GM10266 (cell line): ENCODE measurements at regions not wholly inside any gene's neighbourhood (a gene's known extent, or its start where the extent isn't known, plus 50 kb on each side); places are given as distances from the start of the nearest gene placed in this dataset.

Experiments used
- DNase-seq: peaks from one replicate; pipeline ENCODE4 v3.0.0; 2012; ENCODE audit errors: extremely low spot score
- TF ChIP-seq, protein P1 (sequence below): IDR thresholded peaks from 2 replicates; pipeline ENCODE4 v1.5.1; 2012; ENCODE audit warnings: mild to moderate bottlenecking, low read depth; ENCODE audit not compliant: control insufficient read depth, insufficient read depth; ENCODE audit errors: missing control alignments

- TF ChIP-seq, protein P1, sequence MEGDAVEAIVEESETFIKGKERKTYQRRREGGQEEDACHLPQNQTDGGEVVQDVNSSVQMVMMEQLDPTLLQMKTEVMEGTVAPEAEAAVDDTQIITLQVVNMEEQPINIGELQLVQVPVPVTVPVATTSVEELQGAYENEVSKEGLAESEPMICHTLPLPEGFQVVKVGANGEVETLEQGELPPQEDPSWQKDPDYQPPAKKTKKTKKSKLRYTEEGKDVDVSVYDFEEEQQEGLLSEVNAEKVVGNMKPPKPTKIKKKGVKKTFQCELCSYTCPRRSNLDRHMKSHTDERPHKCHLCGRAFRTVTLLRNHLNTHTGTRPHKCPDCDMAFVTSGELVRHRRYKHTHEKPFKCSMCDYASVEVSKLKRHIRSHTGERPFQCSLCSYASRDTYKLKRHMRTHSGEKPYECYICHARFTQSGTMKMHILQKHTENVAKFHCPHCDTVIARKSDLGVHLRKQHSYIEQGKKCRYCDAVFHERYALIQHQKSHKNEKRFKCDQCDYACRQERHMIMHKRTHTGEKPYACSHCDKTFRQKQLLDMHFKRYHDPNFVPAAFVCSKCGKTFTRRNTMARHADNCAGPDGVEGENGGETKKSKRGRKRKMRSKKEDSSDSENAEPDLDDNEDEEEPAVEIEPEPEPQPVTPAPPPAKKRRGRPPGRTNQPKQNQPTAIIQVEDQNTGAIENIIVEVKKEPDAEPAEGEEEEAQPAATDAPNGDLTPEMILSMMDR = no peak
Measured at GRCh38 chr2:11993749-11994148, 247.3 kb downstream of the LPIN1 start.

DNA sequence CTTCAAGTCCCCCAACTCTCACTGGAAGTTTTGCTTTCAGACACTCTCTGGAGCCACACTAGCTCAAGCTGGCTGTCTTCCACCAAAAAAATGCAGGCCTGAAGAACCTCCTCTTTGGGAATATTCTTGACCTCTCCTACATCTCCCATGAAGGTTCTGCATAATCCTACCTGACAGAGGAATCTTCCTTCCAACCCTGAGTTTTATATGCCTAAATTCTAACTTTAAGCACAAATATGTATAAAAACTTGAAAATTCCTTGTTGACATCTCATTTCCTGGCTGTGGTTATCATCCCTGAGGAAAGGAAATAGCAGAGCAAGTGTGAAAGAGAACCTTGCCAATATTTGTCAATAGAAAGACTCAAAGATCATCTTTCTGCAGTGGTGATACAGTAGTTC, 249.0 kb downstream of the LPIN1 start:
- TF ChIP-seq, protein P1 = no peak
- no peak for DNase-seq

More at GRCh38 chr2:11993749-11994148, 247.3 kb downstream of the LPIN1 start:
- DNase-seq = no peak

DNA sequence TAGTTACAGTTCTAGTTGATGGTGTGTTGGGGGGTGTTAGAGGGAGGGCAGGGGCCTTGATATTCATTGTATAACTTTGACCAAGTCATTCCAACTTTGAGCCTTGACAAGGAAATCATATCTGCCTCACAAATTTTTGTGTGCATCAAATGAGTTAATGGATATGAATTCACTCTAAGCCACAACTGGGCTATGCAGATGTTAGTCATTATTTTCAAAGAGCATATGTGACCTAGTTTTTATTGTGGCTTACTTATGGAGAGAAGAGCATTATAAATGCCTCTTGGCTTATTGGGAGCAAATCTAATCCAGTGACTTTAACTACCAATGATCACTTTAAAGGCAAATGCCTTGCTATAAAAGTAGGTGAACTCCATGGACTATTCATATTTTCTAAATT, 250.2 kb downstream of the LPIN1 start:
- DNase-seq = no peak

GRCh38 chr2:11997142-11997541, 250.7 kb downstream of the LPIN1 start:
- TF ChIP-seq, protein P1 = no peak
- no peak for DNase-seq

More for the DNA sequence above, 250.2 kb downstream of the LPIN1 start:
- TF ChIP-seq, protein P1 = no peak

GRCh38 chr2:11998218-11998617, 251.8 kb downstream of the LPIN1 start:
- no peak for DNase-seq
- TF ChIP-seq, protein P1 = no peak

DNA sequence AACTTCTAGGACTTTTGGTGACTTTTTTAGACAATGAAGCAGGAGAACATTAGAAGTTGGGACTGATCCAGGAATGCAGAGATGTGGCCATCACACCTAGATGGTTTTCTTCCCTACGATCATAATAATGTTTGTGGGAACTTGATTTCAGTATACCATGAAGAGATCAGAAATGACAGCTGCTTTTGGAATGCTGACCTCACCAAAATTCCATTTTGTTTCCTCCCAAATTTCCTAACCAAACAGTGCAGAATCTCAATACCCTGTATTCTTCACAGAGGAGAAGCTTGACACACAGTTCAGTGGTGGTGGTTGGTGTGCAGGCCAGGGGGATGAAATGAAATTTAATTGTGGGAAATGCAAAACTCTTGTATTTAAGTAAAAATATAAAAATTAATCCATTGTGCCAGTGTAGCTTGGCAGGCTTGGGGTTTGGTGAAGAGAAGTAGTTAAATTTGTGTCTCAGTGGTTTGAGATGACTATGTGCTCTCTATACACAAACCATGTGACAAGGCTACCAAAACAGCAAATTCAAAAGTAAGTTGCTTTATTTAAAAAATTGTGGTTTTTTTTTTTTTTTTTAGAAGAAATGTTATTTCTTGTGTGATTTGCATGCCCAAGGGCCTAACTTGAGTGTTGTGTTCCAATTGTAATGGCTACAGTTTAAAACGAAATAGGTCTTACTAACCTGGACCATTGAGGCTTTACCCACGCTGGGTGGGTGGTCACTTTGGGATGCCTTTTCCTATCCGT, 252.4 kb downstream of the LPIN1 start:
- DNase-seq = no peak
- TF ChIP-seq, protein P1 = no peak

- TF ChIP-seq, protein P1 = no peak
- DNase-seq = no peak
Measured at GRCh38 chr2:12001621-12002020, 255.2 kb downstream of the LPIN1 start.
